Kidney epithelial cell (primary cell): ENCODE measurements at regions not wholly inside any gene's neighbourhood (a gene's known extent, or its start where the extent isn't known, plus 50 kb on each side); places are given as distances from the start of the nearest gene placed in this dataset.

Source experiments
- DNase-seq: peaks from one replicate; pipeline ENCODE4 v3.0.0-alpha.2; 2010; ENCODE audit warnings: low read depth
- H3K27me3 ChIP-seq: 2 replicates; pipeline ENCODE4 v1.6.0; 2011; ENCODE audit warnings: low read length; ENCODE audit not compliant: control insufficient read depth, insufficient read depth
- H3K36me3 ChIP-seq: 2 replicates; pipeline ENCODE4 v1.5.1; 2011; ENCODE audit warnings: low read length; ENCODE audit not compliant: control insufficient read depth, insufficient read depth
- H3K4me3 ChIP-seq: 2 replicates; pipeline ENCODE4 v1.5.1; 2011; ENCODE audit warnings: low read depth, mild to moderate bottlenecking, control low read depth, low read length
- TF ChIP-seq, protein P1 (sequence below): IDR thresholded peaks from 2 replicates; pipeline ENCODE4 v1.5.1; 2011; ENCODE audit warnings: mild to moderate bottlenecking, moderate library complexity, low read length, control low read depth, inconsistent platforms; ENCODE audit not compliant: insufficient read depth, poor library complexity, severe bottlenecking

DNA sequence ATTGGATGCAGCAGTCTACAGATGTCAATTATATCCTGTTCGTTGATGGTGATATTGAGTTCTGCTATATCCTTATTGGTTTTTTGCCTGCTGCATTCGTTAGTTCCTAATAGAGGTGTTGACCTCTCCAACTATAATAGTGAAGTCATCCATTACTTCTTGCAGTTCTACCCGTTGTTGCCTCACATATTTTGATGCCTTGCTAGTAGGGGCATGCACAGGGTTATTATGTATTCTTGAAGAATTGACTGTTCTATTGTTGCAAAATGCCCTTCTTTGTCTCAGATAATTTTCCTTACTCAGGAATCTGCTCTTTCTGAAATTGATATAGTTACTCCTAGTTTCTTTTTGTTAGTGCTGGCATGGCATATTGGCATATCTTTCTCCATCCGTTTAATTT, 140.1 kb upstream of the INHBA start:
- TF ChIP-seq, protein P1, sequence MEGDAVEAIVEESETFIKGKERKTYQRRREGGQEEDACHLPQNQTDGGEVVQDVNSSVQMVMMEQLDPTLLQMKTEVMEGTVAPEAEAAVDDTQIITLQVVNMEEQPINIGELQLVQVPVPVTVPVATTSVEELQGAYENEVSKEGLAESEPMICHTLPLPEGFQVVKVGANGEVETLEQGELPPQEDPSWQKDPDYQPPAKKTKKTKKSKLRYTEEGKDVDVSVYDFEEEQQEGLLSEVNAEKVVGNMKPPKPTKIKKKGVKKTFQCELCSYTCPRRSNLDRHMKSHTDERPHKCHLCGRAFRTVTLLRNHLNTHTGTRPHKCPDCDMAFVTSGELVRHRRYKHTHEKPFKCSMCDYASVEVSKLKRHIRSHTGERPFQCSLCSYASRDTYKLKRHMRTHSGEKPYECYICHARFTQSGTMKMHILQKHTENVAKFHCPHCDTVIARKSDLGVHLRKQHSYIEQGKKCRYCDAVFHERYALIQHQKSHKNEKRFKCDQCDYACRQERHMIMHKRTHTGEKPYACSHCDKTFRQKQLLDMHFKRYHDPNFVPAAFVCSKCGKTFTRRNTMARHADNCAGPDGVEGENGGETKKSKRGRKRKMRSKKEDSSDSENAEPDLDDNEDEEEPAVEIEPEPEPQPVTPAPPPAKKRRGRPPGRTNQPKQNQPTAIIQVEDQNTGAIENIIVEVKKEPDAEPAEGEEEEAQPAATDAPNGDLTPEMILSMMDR = no peak
- DNase-seq = no peak
- H3K36me3 ChIP-seq = no peaks in the 10 kb centered on the region
- no peaks in the 10 kb centered on the region for H3K27me3 ChIP-seq
- no peak overlapping the region for H3K4me3 ChIP-seq

GRCh38 chr7:41837916-41838315, 135.0 kb upstream of the INHBA start:
- TF ChIP-seq, protein P1 = no peak
- H3K36me3 ChIP-seq = no peaks in the 10 kb centered on the region
- no peak overlapping the region for H3K4me3 ChIP-seq
- DNase-seq = no peak
- H3K27me3 ChIP-seq = no peaks in the 10 kb centered on the region

DNA sequence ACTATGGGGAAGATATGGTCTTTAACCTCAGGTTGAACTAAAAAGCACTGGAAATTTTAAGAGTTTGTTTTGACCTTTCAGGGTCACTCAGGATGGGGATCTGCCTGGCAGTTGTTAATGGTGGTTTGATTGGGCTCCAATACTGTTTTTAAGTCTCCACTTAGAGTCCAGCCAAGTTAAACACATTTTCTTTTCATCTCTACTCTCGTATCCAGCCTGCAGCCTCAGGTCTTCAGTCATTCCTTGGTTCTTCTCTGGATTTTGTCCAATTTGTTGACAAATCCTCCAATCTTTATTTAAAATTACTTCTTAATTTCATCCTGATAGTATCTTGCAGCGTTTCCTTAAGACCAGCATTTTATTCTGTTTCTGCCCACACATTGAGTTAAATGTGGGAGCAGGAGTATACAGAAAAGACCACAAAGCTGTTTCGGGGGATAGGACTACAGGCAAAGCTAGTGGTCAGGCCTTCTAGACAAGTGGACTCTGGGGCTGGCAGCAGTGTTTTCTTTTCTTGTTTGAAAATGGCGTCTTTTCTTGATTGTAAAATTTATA, 133.2 kb upstream of the INHBA start:
- TF ChIP-seq, protein P1 = no peak
- no peaks in the 10 kb centered on the region for H3K27me3 ChIP-seq
- H3K36me3 ChIP-seq = no peaks in the 10 kb centered on the region
- H3K4me3 ChIP-seq = no peak overlapping the region
- DNase-seq = no peak

DNA sequence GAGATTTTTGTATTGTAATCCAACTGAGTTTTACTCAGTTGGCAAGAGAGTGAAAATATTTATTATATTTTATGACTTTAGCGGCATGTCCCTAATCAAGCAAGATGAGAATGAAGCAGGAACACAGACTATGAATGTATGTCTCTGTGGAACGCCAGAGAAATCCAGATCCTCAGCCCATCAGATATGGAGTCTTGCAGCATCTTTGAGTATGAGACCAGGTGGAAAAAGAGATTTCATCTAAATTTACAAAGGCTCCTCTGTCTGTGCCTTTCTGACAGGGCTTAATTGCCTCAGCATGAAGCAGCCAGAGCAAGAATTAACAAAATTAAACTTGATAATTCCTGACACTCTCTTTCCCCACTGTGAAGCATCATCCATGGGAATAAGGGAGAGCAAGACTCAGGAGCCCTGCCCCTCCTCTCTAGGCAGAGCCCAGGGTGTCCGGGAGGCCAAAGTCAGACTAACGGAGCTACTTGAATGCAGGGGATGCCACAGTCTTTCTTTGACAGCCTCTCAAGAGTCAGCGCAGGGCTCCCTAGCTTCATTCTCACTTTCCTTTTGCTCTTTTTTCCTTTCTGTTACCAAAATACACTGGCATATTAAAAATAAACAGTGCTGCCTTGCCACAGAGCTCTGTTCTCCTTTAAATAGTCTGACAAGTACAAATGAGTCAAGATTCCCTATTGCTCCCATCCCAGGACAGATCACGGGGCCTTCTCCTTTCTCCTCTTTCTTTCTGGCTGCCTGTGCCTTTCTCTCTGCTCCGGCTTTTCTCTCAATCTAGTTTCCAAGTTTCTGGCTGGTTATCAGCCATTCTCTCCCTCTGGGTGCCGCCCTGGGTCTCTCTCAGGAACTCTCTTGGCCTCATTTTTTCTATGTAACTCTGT, 132.2 kb upstream of the INHBA start:
- Histone ChIP-seq H3K4me3 (no peak overlapping the region), H3K27me3 (no peaks in the 10 kb centered on the region), H3K36me3 (no peaks in the 10 kb centered on the region)
- TF ChIP-seq, protein P1 = no peak
- no peak for DNase-seq

- TF ChIP-seq, protein P1 = no peak
- H3K4me3 ChIP-seq = no peak overlapping the region
- no peaks in the 10 kb centered on the region for H3K27me3 ChIP-seq
- H3K36me3 ChIP-seq = no peaks in the 10 kb centered on the region
- DNase-seq = no peak
Observed at GRCh38 chr7:41832941-41833340, 130.1 kb upstream of the INHBA start.

DNA sequence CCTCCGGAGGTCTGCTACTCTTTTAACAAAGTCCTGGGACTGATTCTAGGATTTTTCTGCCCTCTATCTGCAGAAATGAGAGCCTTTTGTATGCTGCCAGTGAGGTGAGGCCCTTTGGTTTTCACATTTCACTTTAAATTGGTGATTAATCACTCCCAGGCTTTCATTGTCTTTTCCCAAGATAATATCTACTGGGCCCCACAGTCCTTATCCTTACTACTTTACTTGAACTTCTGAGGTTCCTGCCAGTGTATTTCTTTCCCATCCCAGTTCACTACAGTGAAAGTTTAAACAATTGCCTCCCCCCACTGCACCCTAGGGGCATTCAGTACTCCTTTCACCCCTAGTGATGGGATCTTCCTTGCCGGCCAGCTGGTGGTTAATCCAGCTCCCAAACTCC, 127.4 kb upstream of the INHBA start:
- H3K4me3 ChIP-seq = no peak overlapping the region
- H3K27me3 ChIP-seq = no peaks in the 10 kb centered on the region
- H3K36me3 ChIP-seq = no peaks in the 10 kb centered on the region
- DNase-seq = no peak
- TF ChIP-seq, protein P1 = no peak
